Esophagus squamous epithelium (tissue), 5 donors: ENCODE measurements at regions not wholly inside any gene's neighbourhood (a gene's known extent, or its start where the extent isn't known, plus 50 kb on each side); places are given as distances from the start of the nearest gene placed in this dataset.

Source experiments
- DNase-seq: peaks from one replicate; lab custom pipeline; 2025; lab: John Stamatoyannopoulos, UW
- H3K27ac ChIP-seq, 4 donors: fragments of 200-600 bp; sonication (generic); one replicate each; pipeline ENCODE4 v1.5.1; 2016 to 2019; ENCODE audit warnings: mild to moderate bottlenecking in 1 of 4
- H3K27me3 ChIP-seq, 4 donors: fragments of 200-600 bp; sonication (generic); 1 replicate in 3 of 4; 2 replicates in 1 of 4; pipeline versions ENCODE4 v1.5.1 to v1.6.0; 2017 to 2021; ENCODE audit warnings: antibody characterized with exemption in 1 of 4
- H3K36me3 ChIP-seq, 3 donors: fragments of 200-600 bp; sonication (generic); one replicate each; pipeline ENCODE4 v1.5.1; 2016 to 2019
- H3K4me1 ChIP-seq, 3 donors: fragments of 200-600 bp; sonication (generic); one replicate each; pipeline ENCODE4 v1.5.1; 2017 to 2019
- H3K4me3 ChIP-seq, 4 donors: fragments of 200-600 bp; sonication (generic); 1 replicate in 3 of 4; 2 replicates in 1 of 4; pipeline ENCODE4 v1.5.1; 2016 to 2019; ENCODE audit warnings: mild to moderate bottlenecking in 2 of 4, moderate library complexity in 1 of 4
- H3K9me3 ChIP-seq, 3 donors: fragments of 200-600 bp; sonication (generic); one replicate each; pipeline ENCODE4 v1.5.1; 2016 to 2019
- CTCF ChIP-seq, 6 experiments: fragments of 450-650 bp in 4 of 6; fragments of 200-600 bp in 2 of 6; sonication (generic) in 2 of 6; IDR thresholded peaks; one replicate each; pipeline ENCODE4 v1.5.1; 2016 to 2019; ENCODE audit warnings: antibody characterized with exemption in 6 of 6, mild to moderate bottlenecking in 4 of 6, moderate library complexity in 4 of 6
- POLR2A ChIP-seq, 4 donors: fragments of 450-650 bp; IDR thresholded peaks; one replicate each; pipeline ENCODE4 v1.6.1; 2017; ENCODE audit warnings: antibody characterized with exemption in 4 of 4, mild to moderate bottlenecking in 4 of 4, moderate library complexity in 3 of 4
- WGBS, 2 donors: methylation state at CpG; one replicate each; pipeline ENCODE4 v1.1.5; 2018; 5-methylcytosine and 5-hydroxymethylcytosine counted together
- intact Hi-C: fragments of 100-400 bp; cut with DNase I; formaldehyde crosslinking; loops from one replicate; pipeline ENCODE4 v1.15.0; 2022
- donor health status: DM: yes; HTN: yes; CAD: no.

GRCh38 chr18:76589866-76590265 is 94.8 kb upstream of the ZNF516 start:
- 78 to 88% methylated on average over 9 to 13 of the region's 14 CpGs for WGBS, 2 donors
- Histone ChIP-seq H3K4me1 (peaks cover 0 to 13% (median 0%) of the 10 kb centered on the region in 3 donors), H3K27me3 (peaks cover 0 to 33% (median 0%) of the 10 kb centered on the region in 4 donors), H3K36me3 (no peaks in the 10 kb centered on the region), H3K27ac (no peak overlapping the region), H3K9me3 (no peaks in the 10 kb centered on the region), H3K4me3 (no peak overlapping the region)
- DNase-seq: no peak
- TF ChIP-seq POLR2A (IDR thresholded peaks at IDR 0.05) (no peak), CTCF (IDR thresholded peaks at IDR 0.05) (no peak)
- intact Hi-C loops: no loop called here

- Histone ChIP-seq H3K4me1 (peaks cover 0 to 13% (median 0%) of the 10 kb centered on the region in 3 donors), H3K9me3 (no peaks in the 10 kb centered on the region), H3K36me3 (no peaks in the 10 kb centered on the region), H3K27me3 (peaks cover 0 to 30% (median 0%) of the 10 kb centered on the region in 4 donors), H3K4me3 (peak overlapping the region in 2 of 4 donors; percentile 31 to 51), H3K27ac (no peak overlapping the region)
- intact Hi-C loops: no loop called here
- TF ChIP-seq CTCF (IDR thresholded peaks at IDR 0.05) (no peak), POLR2A (IDR thresholded peaks at IDR 0.05) (no peak)
- WGBS, 2 donors: 26 to 31% methylated on average over 1 of the region's 1 CpG
- no peak for DNase-seq
These were observed 94.3 kb upstream of the ZNF516 start for GRCh38 chr18:76589316-76589715.

- Histone ChIP-seq H3K4me1 (peaks cover 0 to 13% (median 0%) of the 10 kb centered on the region in 3 donors), H3K9me3 (no peaks in the 10 kb centered on the region), H3K36me3 (no peaks in the 10 kb centered on the region), H3K27me3 (peaks cover 0 to 25% (median 0%) of the 10 kb centered on the region in 4 donors), H3K4me3 (peak overlapping the region in 3 of 4 donors; percentile 24 to 51 (median 31)), H3K27ac (no peak overlapping the region)
- no peak for DNase-seq
- intact Hi-C loops: no loop called here
- TF ChIP-seq POLR2A (IDR thresholded peaks at IDR 0.05) (no peak), CTCF (IDR thresholded peaks at IDR 0.05) (no peak)
- 17 to 18% methylated on average over 19 to 21 of the region's 21 CpGs for WGBS, 2 donors
These were observed 93.7 kb upstream of the ZNF516 start for GRCh38 chr18:76588601-76589226.

- no peak overlapping the region for H3K4me3 ChIP-seq
- H3K27ac ChIP-seq: no peak overlapping the region
- no peaks in the 10 kb centered on the region for H3K9me3 ChIP-seq
- DNase-seq: no peak
- H3K36me3 ChIP-seq: no peaks in the 10 kb centered on the region
- no peak for TF ChIP-seq POLR2A (IDR thresholded peaks at IDR 0.05)
- TF ChIP-seq CTCF (IDR thresholded peaks at IDR 0.05): no peak
- 95 to 97% methylated on average over 2 of the region's 2 CpGs for WGBS, 2 donors
- H3K27me3 ChIP-seq: peaks cover 0 to 23% (median 0%) of the 10 kb centered on the region in 4 donors
- peaks cover 0 to 13% (median 0%) of the 10 kb centered on the region in 3 donors for H3K4me1 ChIP-seq
- intact Hi-C loops: no loop called here
These were observed 92.8 kb upstream of the ZNF516 start for GRCh38 chr18:76587879-76588271.

GRCh38 chr18:76587147-76587878 is 92.3 kb upstream of the ZNF516 start:
- Histone ChIP-seq H3K9me3 (no peaks in the 10 kb centered on the region), H3K4me3 (no peak overlapping the region), H3K27ac (no peak overlapping the region), H3K27me3 (peaks cover 0 to 22% (median 0%) of the 10 kb centered on the region in 4 donors), H3K36me3 (no peaks in the 10 kb centered on the region), H3K4me1 (peaks cover 0 to 13% (median 0%) of the 10 kb centered on the region in 3 donors)
- TF ChIP-seq CTCF (IDR thresholded peaks at IDR 0.05) (no peak), POLR2A (IDR thresholded peaks at IDR 0.05) (no peak)
- WGBS, 2 donors: 89 to 90% methylated on average over 30 of the region's 30 CpGs
- intact Hi-C loops: no loop called here
- no peak for DNase-seq
